GM12873 (cell line): ENCODE measurements at regions not wholly inside any gene's neighbourhood (a gene's known extent, or its start where the extent isn't known, plus 50 kb on each side); places are given as distances from the start of the nearest gene placed in this dataset.

Experiments used
- TF ChIP-seq, protein P1 (sequence below): IDR thresholded peaks from 2 replicates; pipeline ENCODE4 v1.5.1; 2012; ENCODE audit warnings: low read depth, mild to moderate bottlenecking, moderate library complexity, low read length, control low read depth; ENCODE audit not compliant: insufficient read depth; ENCODE audit errors: missing control alignments

DNA sequence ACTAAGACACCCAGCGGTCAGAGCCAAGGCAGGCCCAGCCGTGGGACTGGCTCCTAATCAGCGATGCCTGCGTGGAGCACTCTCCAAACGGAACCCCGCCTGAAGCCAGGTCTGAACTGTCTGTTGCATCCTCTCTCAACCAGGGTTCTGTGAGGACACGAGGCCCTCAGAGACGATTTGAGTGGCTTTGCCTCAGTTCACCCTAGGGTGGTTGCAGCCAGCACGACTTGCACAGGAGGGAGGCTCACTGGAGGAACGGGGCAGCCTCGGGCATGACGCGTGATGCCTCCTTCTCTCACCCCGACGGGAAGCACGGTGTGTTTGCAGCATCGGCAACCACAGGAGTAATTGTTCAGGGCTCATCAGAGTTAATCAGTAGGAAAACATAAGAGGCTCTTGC is 336.4 kb downstream of the EIPR1 start:
- TF ChIP-seq, protein P1, sequence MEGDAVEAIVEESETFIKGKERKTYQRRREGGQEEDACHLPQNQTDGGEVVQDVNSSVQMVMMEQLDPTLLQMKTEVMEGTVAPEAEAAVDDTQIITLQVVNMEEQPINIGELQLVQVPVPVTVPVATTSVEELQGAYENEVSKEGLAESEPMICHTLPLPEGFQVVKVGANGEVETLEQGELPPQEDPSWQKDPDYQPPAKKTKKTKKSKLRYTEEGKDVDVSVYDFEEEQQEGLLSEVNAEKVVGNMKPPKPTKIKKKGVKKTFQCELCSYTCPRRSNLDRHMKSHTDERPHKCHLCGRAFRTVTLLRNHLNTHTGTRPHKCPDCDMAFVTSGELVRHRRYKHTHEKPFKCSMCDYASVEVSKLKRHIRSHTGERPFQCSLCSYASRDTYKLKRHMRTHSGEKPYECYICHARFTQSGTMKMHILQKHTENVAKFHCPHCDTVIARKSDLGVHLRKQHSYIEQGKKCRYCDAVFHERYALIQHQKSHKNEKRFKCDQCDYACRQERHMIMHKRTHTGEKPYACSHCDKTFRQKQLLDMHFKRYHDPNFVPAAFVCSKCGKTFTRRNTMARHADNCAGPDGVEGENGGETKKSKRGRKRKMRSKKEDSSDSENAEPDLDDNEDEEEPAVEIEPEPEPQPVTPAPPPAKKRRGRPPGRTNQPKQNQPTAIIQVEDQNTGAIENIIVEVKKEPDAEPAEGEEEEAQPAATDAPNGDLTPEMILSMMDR, result no peak

- TF ChIP-seq, protein P1, result no peak
Measured at GRCh38 chr2:3040496-3041140, 337.0 kb downstream of the EIPR1 start.

DNA sequence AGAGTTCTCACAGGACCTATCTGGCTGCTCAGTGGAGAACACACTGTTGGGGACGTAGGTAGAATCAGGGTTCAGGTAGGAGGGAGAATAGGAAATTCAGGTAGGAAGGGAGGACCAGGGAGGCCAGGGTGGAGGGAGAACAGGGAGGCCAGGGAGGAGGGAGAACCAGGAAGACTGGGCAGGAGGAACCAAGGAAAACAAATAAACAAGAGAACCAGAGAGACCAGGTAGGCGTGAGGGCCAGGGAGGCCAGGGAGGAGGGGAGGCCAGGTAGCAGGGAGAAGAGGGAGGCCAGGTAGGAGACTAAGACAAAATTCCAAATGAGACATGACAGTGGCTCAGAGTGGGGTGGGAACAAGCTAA is 337.6 kb downstream of the EIPR1 start:
- TF ChIP-seq, protein P1, result no peak

DNA sequence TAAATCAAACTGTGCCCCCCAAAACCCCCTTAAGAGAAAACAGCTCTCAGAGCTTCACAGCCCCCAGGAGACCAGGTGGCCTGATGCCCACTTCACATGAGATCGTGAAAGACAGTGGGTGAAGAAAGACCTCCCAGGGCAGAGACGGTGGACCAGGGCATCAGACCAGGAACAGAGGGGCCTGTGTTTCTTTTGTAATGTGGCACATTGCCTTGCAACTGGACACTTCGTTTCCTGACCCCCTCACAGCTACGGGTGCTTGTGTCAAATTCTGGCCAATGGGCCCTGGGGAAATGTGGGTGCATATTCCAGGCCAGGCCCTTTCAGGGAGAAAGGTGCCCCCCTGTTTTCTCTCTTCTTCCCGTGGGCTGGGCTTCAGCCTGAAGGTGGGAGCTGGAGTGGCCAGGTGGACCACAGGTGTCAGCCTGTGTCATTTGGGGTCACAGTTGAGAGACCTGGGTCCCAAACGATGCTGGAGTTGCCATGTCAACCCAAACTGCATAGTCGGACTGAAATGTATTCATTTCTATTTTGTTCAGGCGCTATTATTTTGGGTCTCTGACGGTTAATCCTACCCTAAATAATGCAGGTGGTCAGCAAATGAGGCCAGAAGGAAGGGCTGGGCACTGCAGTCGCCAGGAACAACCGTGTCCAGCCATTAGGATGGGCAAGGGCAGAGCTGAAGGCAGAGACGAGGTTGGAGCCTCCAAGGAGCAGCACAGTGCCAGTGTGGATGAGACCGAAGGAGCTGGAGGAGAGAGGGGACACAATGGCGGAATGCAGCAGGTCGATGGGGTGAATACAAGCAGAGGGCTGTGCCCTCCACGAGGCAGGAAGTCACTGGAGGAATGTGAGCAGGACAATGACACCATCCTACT is 338.2 kb downstream of the EIPR1 start:
- TF ChIP-seq, protein P1, result no peak

DNA sequence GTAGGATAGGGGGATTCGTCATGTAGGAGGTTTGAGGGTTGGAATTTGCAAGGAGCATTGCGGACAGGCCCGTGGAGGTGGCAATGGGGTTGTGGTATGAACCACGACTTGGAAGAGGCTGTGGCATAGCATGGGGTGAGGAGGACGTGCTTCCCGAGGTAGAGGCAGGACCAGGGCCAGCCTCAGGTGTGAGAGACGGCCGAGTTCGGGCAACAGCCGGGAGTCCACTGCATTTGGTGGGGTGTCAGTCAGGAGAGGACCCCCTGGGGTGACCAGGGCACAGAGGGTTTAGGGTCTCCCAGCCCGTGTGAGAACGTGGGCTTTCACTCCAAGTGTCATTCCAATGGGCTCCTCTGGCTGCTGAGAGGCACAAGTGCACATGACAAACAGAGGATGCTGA is 339.0 kb downstream of the EIPR1 start:
- TF ChIP-seq, protein P1, result no peak

DNA sequence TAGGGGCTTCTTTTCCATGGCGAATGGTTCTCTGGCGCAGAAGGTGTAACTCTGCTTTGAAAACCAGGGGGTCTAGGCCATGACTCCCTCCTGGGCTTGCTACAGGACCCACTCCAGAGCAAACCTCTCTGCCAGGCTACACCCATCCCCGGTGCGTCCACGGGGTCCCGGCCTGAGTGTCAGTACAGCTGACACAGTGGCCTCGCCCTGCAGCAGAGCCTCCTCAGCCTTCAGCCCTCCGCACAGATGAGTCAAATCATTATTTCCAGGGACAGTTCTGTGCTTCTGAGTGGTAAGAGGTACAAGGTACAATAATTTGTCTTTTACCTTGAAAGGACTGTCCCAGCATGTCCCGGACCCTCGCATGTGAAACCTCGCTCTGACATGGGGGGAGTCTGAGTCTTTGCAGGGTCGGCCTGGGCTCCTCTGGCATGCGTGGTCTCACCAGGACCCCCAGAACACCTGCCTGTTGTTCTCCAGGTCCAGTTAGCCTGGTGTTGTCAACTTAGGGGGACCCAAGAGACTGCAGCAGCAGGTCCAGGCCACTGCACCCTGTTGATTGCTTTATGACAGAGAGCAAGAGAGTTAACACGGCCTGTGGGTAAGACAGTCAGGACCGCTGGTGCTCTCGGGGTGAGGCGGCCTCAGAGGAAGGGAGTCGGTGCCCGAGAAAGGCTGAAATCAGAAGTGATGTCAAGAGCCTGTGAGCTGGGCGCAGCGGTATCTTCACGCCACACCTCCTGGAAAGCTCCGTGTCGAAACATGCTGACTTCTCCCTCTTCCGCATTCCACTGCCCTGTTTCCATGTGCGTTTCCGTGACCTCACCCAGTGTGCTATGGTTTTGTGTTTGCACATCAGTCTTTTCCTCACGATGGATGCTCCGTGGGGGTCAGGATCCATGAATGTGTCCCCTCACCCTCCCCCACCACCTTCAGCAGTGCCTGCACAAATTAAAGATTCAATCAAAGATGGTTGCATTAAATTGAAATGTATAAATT is 340.1 kb downstream of the EIPR1 start:
- TF ChIP-seq, protein P1, result no peak
